ENCODE measurements at regions not wholly inside any gene's neighbourhood (a gene's known extent, or its start where the extent isn't known, plus 50 kb on each side); places are given as distances from the start of the nearest gene placed in this dataset.

- no peak for ATAC-seq (ENCODE audit: insufficient number of reproducible peaks, low FRiP score, low read depth)
Observed at GRCh38 chr18:33517950-33518349, 60.1 kb upstream of the ASXL3 start.

GRCh38 chr18:33513027-33513426 lies 65.0 kb upstream of the ASXL3 start:
- Histone ChIP-seq H3K27me3 (replicated peaks; ENCODE audit: insufficient read depth) (no peaks in the 10 kb centered on the region), H3K4me1 (ENCODE audit: control insufficient read depth in 1 of 2, low read depth in 2 of 2) (no peaks in the 10 kb centered on the region), H3K9me3 (no peaks in the 10 kb centered on the region), H3K4me3 (no peak overlapping the region), H3K27ac (no peak overlapping the region), H3K36me3 (no peaks in the 10 kb centered on the region)
- ATAC-seq (ENCODE audit: insufficient number of reproducible peaks, low FRiP score, low read depth) (no peak), DNase-seq (ENCODE audit: low spot score) (no peak)
- no peak for TF ChIP-seq CTCF (IDR thresholded peaks at IDR 0.05)

More at GRCh38 chr18:33517950-33518349, 60.1 kb upstream of the ASXL3 start:
- Histone ChIP-seq H3K4me3 (no peak overlapping the region), H3K9me3 (no peaks in the 10 kb centered on the region), H3K27ac (no peak overlapping the region), H3K27me3 (replicated peaks; ENCODE audit: insufficient read depth) (no peaks in the 10 kb centered on the region), H3K4me1 (ENCODE audit: control insufficient read depth in 1 of 2, low read depth in 2 of 2) (no peaks in the 10 kb centered on the region), H3K36me3 (no peaks in the 10 kb centered on the region)
- TF ChIP-seq CTCF (IDR thresholded peaks at IDR 0.05): no peak
- DNase-seq (ENCODE audit: low spot score): no peak

GRCh38 chr18:33507019-33507418 lies 66.5 kb upstream of the CCDC178 start:
- Histone ChIP-seq H3K4me3 (no peak overlapping the region), H3K27ac (no peak overlapping the region), H3K36me3 (no peaks in the 10 kb centered on the region), H3K9me3 (no peaks in the 10 kb centered on the region), H3K4me1 (ENCODE audit: control insufficient read depth in 1 of 2, low read depth in 2 of 2) (no peaks in the 10 kb centered on the region), H3K27me3 (replicated peaks; ENCODE audit: insufficient read depth) (no peaks in the 10 kb centered on the region)
- no peak for TF ChIP-seq CTCF (IDR thresholded peaks at IDR 0.05)
- ATAC-seq (ENCODE audit: insufficient number of reproducible peaks, low FRiP score, low read depth) (no peak), DNase-seq (ENCODE audit: low spot score) (no peak)

DNA sequence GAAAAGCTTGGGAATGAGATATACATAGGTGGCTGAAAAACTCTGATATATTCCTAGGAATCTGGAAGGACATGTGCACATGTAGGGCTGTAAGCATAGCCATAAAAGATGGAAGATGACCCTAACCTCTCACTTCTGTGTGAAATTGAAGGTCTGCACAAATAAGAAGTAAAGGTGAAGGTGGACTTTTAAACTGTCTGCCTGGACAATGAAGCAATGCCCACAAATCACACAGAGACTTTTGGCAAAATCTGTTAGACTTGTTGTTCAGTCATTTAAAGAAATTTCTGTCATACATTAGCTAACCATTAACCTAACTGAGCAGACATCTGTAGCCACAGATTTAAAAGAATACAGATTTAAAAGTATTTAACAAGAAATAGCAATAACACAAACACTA lies 65.3 kb upstream of the CCDC178 start:
- no peaks in the 10 kb centered on the region for H3K36me3 ChIP-seq
- DNase-seq (ENCODE audit: low spot score) (no peak), ATAC-seq (ENCODE audit: insufficient number of reproducible peaks, low FRiP score, low read depth) (no peak)
- no peaks in the 10 kb centered on the region for H3K9me3 ChIP-seq
- no peak overlapping the region for H3K4me3 ChIP-seq
- no peaks in the 10 kb centered on the region for H3K27me3 ChIP-seq (replicated peaks; ENCODE audit: insufficient read depth)
- TF ChIP-seq CTCF (IDR thresholded peaks at IDR 0.05): no peak
- no peaks in the 10 kb centered on the region for H3K4me1 ChIP-seq (ENCODE audit: control insufficient read depth in 1 of 2, low read depth in 2 of 2)
- no peak overlapping the region for H3K27ac ChIP-seq

DNA sequence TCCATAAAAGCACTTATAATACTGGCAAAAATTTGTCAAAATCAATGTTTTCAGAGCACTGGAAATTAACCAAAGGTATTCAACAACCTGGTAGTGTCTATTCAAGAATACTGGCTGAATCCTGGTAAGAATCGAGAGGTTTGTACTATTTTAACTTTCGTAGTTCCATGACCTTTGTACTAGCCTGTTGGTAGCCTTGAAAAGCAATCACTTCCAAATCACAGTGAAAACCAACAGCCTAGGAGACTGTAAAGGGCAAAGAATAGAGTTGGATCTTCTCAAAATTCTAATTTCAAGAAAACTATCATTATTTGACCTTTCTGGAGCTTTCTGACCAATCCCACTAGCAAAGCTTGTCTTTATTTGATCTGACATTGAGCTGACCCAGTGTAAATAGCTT lies 64.8 kb upstream of the CCDC178 start:
- no peaks in the 10 kb centered on the region for H3K36me3 ChIP-seq
- H3K4me3 ChIP-seq: no peak overlapping the region
- no peak overlapping the region for H3K27ac ChIP-seq
- no peak for ATAC-seq (ENCODE audit: insufficient number of reproducible peaks, low FRiP score, low read depth)
- no peaks in the 10 kb centered on the region for H3K4me1 ChIP-seq (ENCODE audit: control insufficient read depth in 1 of 2, low read depth in 2 of 2)
- DNase-seq (ENCODE audit: low spot score): no peak
- TF ChIP-seq CTCF (IDR thresholded peaks at IDR 0.05): no peak
- no peaks in the 10 kb centered on the region for H3K27me3 ChIP-seq (replicated peaks; ENCODE audit: insufficient read depth)
- no peaks in the 10 kb centered on the region for H3K9me3 ChIP-seq
